Mesodermal cell (in vitro differentiated cells): ENCODE measurements at regions not wholly inside any gene's neighbourhood (a gene's known extent, or its start where the extent isn't known, plus 50 kb on each side); places are given as distances from the start of the nearest gene placed in this dataset.

Source experiments
- H3K27ac ChIP-seq: 2 replicates; pipeline ENCODE4 v1.7.0; 2013; ENCODE audit warnings: mild to moderate bottlenecking, low read depth, low read length, moderate library complexity; ENCODE audit not compliant: severe bottlenecking
- H3K36me3 ChIP-seq: 2 replicates; pipeline ENCODE4 v1.7.1; 2013; ENCODE audit warnings: mild to moderate bottlenecking, low read length, moderate library complexity; ENCODE audit not compliant: control insufficient read depth, insufficient read depth
- H3K4me1 ChIP-seq: one replicate; pipeline ENCODE4 v1.7.1; 2013; ENCODE audit warnings: mild to moderate bottlenecking, low read length; ENCODE audit not compliant: insufficient read depth, control insufficient read depth, poor library complexity, severe bottlenecking
- H3K4me3 ChIP-seq: 2 replicates; pipeline ENCODE4 v1.7.0; 2013; ENCODE audit warnings: low read length, control low read depth, mild to moderate bottlenecking; ENCODE audit not compliant: insufficient read depth, poor library complexity, severe bottlenecking; ENCODE audit errors: extremely low read depth
- H3K9me3 ChIP-seq: 2 replicates; pipeline ENCODE4 v1.7.1; 2013; ENCODE audit warnings: mild to moderate bottlenecking, low read length, moderate library complexity; ENCODE audit not compliant: control insufficient read depth
- WGBS, 2 experiments: methylation state at CpG; one replicate each; pipeline ENCODE4 v1.1.5; 2013; ENCODE audit warnings: missing lambda C conversion rate in 2 of 2; ENCODE audit not compliant: insufficient coverage in 2 of 2; 5-methylcytosine and 5-hydroxymethylcytosine counted together

DNA sequence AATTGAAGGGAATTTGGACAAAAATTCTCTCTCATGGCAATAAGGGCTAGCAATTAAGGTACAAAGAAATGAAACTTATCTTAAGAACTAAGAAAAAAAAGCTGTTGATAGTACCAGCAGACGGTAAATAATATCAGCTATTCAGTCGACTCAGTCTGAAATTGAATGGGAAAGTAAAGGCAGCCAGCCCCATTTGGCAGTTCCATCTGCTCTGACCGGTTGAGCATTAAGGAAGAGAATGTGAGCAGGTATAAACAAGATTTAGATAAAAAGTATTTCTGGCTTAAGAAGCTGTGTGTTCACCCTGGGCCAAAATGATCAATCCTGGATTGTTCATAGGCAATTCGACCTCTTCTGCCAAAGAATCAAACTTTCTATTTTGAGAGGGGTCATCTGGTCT lies 154.6 kb upstream of the NPVF start:
- no peak overlapping the region for H3K27ac ChIP-seq
- H3K36me3 ChIP-seq: no peaks in the 10 kb centered on the region
- 75 to 83% methylated on average over 3 to 4 of the region's 4 CpGs for WGBS, 2 experiments
- H3K4me3 ChIP-seq: no peak overlapping the region
- no peaks in the 10 kb centered on the region for H3K4me1 ChIP-seq
- no peaks in the 10 kb centered on the region for H3K9me3 ChIP-seq

DNA sequence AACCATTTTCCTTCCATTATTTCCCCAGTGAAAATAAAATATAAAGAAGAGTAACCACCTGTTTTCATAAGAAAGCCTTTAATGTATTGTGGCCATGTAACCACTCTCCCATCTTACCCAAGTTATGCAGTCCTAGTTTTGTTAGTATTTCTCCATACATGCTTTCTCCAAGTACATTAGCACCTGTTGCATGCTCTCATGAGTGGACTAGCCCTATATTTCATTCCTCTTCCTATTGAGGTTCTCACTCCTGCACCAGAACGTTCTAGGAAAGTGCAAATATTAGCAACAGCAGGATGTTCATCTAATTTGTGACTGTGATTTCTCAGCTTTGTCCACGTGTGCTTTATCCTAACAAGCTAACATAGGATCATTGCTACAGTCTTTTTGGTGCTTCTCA lies 155.1 kb upstream of the NPVF start:
- Histone ChIP-seq H3K36me3 (no peaks in the 10 kb centered on the region), H3K27ac (no peak overlapping the region), H3K4me3 (no peak overlapping the region), H3K9me3 (no peaks in the 10 kb centered on the region), H3K4me1 (no peaks in the 10 kb centered on the region)
- 74 to 82% methylated on average over 2 of the region's 2 CpGs for WGBS, 2 experiments

DNA sequence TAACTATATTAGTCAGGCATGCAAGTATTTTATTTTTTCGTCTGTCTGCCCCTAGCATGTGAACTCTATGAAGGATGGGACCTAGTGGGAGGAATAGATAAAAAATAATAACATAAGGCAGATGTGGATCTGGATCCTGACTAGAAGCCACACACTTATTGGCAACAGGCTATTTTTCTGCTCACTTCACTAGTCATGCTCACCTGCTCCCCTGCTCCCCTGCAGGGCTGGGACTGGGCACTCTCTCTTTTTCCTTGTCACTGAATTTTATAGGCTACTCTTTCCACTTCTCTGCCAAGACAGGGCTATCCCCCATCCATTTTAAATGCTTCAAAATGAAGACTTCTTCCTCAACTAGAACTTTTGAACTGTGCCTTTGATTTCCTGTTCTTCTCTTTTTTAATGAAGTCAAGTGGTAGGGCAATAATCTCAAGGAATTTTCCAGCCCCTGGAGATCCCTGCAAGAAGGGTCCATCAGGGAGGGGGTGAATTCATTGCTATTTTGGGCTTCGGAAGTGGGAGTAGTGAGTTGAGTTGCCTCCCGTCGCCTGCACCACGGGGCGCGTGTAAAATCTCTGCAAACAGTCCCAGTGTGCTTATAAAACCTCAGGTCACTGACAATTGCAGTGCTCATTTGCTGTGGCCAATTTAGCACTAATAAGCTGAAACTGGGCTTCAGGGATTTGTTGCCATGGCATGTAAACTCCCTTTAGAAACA lies 156.7 kb upstream of the NPVF start:
- 80 to 97% methylated on average over 5 to 6 of the region's 7 CpGs for WGBS, 2 experiments
- Histone ChIP-seq H3K9me3 (no peaks in the 10 kb centered on the region), H3K36me3 (no peaks in the 10 kb centered on the region), H3K27ac (no peak overlapping the region), H3K4me1 (no peaks in the 10 kb centered on the region), H3K4me3 (no peak overlapping the region)

DNA sequence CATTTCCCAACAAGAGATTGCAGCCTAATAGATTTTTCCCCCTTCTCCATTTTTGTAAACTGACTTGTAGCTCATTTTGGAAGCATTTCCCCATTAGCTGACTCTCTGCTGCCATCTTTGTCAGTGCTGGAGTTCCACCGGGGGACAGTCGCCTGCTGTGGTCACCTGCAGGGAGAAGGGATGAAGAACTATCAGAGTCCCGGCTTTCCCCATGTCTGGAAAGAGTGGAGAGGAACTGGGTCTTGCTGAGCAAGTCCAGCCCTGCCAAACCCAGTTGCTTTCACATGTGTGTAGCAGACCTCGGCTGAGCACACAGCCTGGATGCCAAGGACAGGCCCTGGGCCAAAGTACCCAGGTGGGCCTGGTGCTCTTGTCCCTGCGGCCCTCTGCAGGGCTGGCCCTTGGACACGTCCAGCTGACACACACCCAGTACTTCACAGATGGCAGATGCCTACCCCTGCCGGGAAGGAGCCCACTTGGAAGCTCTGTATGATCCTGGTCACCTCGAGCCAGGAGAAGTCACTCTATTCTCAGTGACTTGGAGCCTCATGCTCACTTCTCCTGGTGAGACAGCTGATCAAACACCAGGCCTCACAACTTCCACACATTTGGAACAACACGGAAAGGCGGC lies 157.3 kb upstream of the NPVF start:
- Histone ChIP-seq H3K36me3 (no peaks in the 10 kb centered on the region), H3K4me3 (no peak overlapping the region), H3K27ac (no peak overlapping the region), H3K4me1 (no peaks in the 10 kb centered on the region), H3K9me3 (no peaks in the 10 kb centered on the region)
- WGBS, 2 experiments: 87 to 91% methylated on average over 9 of the region's 10 CpGs

DNA sequence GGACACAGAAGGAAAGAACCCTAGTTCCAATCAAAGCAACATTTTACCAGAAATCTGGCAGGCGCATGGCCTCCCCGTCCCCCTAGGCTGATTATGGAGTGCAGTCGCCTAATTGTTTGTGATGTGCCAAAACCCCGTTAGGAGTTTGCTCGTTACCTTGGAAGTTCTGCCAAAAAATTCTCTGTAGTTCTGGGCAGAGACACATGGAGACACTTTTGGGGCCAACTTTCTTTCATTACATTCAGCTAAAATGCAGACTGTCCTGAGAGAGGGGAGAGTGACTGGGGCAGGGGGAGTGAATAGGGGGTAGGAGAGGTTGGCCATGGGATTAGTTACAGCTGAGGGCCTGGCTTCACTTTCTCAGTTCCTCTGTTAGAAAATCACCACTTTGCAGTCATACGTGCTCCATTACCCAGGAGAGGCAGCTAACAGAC lies 158.0 kb upstream of the NPVF start:
- Histone ChIP-seq H3K9me3 (no peaks in the 10 kb centered on the region), H3K36me3 (no peaks in the 10 kb centered on the region), H3K4me3 (no peak overlapping the region), H3K4me1 (no peaks in the 10 kb centered on the region), H3K27ac (no peak overlapping the region)
- 85 to 90% methylated on average over 6 of the region's 6 CpGs for WGBS, 2 experiments

DNA sequence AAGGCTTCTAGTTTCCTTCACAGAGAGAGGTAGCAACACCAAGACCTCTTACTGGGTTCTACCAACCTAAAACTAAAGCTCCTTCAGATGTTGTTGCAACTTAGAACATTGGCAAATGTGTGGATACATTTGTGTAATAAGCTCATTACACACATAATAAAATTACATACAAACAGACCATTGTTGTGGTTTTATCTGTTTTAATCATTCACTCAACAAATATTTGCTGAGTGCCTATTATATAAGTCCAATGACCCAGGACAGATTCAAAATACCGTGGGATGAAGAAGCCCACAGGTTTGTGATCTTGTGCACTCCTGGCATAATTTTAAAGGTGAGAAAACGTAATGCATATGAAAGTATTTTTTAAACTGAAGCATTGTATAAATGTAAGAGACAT lies 160.4 kb upstream of the NPVF start:
- Histone ChIP-seq H3K36me3 (no peaks in the 10 kb centered on the region), H3K4me3 (no peak overlapping the region), H3K4me1 (peaks cover 4% of the 10 kb centered on the region), H3K9me3 (no peaks in the 10 kb centered on the region), H3K27ac (no peak overlapping the region)
- no CpG with 5 or more reads among the region's 2 CpGs for WGBS, 2 experiments

DNA sequence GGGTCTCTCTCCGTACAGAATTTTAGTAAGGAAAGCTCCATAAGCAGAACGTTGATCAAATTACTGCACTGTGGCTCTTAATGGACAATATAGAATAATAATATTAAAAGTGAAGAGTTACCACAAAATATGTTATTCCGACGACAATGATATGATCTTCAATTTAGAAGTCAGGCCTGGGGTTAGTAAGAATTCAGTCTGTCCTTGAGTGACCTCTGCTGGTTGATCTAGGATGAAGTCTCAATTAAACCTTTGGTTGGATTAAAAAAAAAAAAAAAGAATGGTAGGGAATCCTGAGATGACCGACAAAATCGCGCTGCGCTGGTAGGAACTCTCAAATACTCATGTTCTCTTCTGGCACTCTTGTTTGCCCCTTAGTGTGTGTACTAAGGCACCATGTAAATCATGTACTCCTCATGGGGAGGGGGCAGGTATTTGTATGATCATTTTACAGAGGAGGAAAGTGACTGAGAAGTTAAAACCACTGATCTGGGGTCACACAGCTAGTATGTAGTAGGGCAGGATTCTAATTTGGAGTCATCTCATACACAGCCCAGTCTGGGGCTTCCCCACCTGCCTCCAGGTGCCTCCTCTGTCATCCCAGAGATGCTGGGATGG lies 161.3 kb upstream of the NPVF start:
- Histone ChIP-seq H3K27ac (no peak overlapping the region), H3K9me3 (no peaks in the 10 kb centered on the region), H3K36me3 (no peaks in the 10 kb centered on the region), H3K4me3 (no peak overlapping the region), H3K4me1 (peaks cover 4% of the 10 kb centered on the region)
- 24 to 40% methylated on average over 5 of the region's 8 CpGs for WGBS, 2 experiments

DNA sequence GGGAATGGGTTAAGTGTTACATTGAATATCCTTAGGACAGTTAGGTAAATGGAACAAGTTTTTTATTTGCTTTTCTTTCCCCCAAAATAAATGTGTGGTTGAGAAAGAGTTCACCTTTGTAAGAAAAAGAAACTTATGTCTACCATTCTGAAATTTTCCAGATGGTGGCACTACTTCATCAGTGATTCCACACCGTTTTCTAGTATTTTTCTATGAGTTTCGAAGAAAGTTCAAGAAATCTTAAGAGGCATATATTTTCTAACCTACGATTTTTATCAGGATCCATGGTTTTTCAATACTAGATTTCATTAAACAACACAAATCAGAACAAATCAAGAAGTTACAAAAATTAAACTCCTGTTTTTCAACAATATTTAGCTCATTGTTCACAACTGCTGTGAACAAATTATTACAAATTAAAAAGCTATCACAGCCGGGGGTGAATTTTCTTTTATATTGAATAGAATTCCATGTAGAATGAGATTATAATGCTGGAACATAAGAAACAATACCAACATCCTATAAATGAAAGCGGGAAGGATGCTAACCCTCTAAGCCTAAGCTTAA lies 163.1 kb upstream of the NPVF start:
- H3K4me3 ChIP-seq: no peak overlapping the region
- H3K4me1 ChIP-seq: peaks cover 4% of the 10 kb centered on the region
- H3K27ac ChIP-seq: no peak overlapping the region
- no peaks in the 10 kb centered on the region for H3K36me3 ChIP-seq
- 60 to 73% methylated on average over 1 to 4 of the region's 5 CpGs for WGBS, 2 experiments
- H3K9me3 ChIP-seq: no peaks in the 10 kb centered on the region

DNA sequence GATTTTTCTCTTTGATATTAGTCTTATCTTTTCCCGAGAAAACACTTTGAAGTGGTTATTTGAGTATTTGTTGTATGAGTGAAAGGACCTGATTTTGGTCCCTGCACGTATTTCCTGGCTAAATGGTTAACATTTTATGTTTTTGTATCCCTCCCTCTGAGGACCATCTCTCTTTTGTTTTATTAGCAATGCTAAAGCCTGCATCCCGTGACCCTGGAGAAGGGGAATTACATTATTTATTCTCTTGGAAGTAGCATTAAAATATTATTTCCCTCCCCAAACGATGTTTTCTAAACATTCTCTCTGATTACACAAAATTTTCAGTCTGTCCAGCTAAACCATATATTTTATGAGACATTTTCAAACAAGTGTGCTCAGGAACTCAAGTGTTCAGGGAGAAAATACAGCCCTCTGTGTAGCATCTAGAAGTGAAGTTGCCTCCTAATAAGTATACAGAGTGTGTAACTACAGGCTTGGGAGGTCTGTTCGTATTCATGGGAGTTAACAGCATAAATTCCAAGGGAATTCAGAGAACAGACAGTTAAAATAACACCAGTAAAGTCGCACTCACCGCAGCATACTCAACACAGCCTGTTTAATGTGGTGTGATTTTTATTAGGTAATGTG lies 163.8 kb upstream of the NPVF start:
- H3K9me3 ChIP-seq: no peaks in the 10 kb centered on the region
- H3K27ac ChIP-seq: no peak overlapping the region
- peaks cover 4% of the 10 kb centered on the region for H3K4me1 ChIP-seq
- 83% methylated on average over 1 of the region's 7 CpGs; no CpG with 5 or more reads in 1 of the 2 experiments for WGBS, 2 experiments
- no peaks in the 10 kb centered on the region for H3K36me3 ChIP-seq
- H3K4me3 ChIP-seq: no peak overlapping the region

DNA sequence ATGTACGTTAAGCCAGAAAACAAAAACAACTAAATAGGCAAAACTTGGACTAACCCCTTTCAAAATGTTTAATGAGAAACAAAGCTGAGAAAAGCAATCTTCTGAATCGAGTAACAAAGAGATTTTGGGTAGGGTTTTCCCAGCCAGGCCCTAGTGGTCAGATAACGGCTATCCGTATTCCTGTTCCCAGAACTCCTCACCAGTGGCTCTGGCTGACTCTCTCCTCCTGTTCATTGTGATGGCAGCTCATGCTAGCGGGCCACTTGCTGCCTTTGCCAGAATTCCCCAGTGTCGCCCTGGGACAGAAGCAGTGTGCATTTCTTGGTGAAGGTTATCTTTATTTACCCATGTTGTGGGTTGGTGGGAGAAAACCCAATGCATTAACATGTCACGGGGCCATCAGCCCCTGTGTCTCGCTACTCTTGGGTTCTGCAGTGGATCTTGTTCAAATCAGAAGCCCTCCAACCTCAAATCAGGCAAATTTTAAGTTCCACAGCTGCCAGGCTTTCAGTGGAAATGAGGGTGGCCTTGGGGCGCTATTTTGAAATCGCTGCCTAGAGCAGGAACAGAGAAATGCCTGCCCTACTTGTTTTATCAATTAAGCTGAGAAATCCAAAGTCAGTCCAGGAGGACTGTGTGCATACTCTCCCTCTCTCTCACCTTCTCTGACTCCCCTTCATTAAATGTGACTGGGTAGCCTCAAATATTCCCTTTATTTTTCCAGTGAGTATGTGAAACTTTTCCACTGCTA lies 164.5 kb upstream of the NPVF start:
- Histone ChIP-seq H3K9me3 (no peaks in the 10 kb centered on the region), H3K4me1 (peaks cover 4% of the 10 kb centered on the region), H3K27ac (no peak overlapping the region), H3K4me3 (no peak overlapping the region), H3K36me3 (no peaks in the 10 kb centered on the region)
- WGBS, 2 experiments: 69 to 75% methylated on average over 7 to 8 of the region's 10 CpGs
